ENCODE measurements at regions not wholly inside any gene's neighbourhood (a gene's known extent, or its start where the extent isn't known, plus 50 kb on each side); places are given as distances from the start of the nearest gene placed in this dataset.
"Not testable (repeated sequence)": the region's sequence is repeated elsewhere in the genome, so short reads cannot be mapped to it uniquely, and the experiment has no call there.

- no peak overlapping the region for H3K9ac ChIP-seq (ENCODE audit: low read length)
- no peaks in the 10 kb centered on the region for H3K9me3 ChIP-seq (ENCODE audit: insufficient read depth, low read length)
- peaks cover 3% of the 10 kb centered on the region for H3K4me1 ChIP-seq (ENCODE audit: low read length)
- no peaks in the 10 kb centered on the region for H3K27me3 ChIP-seq (ENCODE audit: low read depth, low read length)
- no peak for TF ChIP-seq EZH2phosphoT487 (IDR thresholded peaks at IDR 0.05; ENCODE audit: low read depth)
- no peak for TF ChIP-seq CTCF (IDR thresholded peaks at IDR 0.05; ENCODE audit: low read depth, low read length)
- H4K20me1 ChIP-seq (ENCODE audit: insufficient read depth, low read length), result no peaks in the 10 kb centered on the region
- H2AFZ ChIP-seq (ENCODE audit: low read depth, low read length), result no peak overlapping the region
- no peaks in the 10 kb centered on the region for H3K36me3 ChIP-seq (replicated peaks; ENCODE audit: low read depth, low read length)
- no peak overlapping the region for H3K27ac ChIP-seq (ENCODE audit: low read length)
- H3K4me2 ChIP-seq (ENCODE audit: low read length), result no peak overlapping the region
- no peak overlapping the region for H3K4me3 ChIP-seq (ENCODE audit: low read length)
- no peaks in the 10 kb centered on the region for H3K79me2 ChIP-seq (ENCODE audit: low read length)
Measured at GRCh38 chr11:115980337-115981103, 476.3 kb upstream of the CADM1 start.

DNA sequence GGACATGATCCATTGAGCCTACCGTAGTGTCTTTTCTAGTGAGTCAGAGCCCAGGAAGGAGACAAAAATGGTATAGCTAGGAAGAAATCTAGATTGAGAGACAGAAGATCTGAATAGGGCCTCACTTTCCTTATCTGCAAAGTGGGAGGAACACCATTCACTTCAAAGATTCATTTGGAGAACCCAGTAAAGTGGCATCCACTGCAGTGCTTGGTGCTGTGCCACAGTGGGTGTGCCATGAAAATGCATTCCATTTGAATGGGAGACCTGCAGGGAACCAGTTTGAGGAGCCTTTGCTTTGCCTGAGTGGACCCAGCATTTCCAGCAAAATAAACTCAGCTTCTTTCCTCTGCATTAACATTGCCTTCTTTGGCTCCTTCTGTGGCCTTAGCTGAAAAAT is 470.5 kb upstream of the CADM1 start:
- Histone ChIP-seq H3K4me2 (ENCODE audit: low read length) (no peak overlapping the region), H3K27me3 (ENCODE audit: low read depth, low read length) (no peaks in the 10 kb centered on the region), H3K9ac (ENCODE audit: low read length) (no peak overlapping the region)

DNA sequence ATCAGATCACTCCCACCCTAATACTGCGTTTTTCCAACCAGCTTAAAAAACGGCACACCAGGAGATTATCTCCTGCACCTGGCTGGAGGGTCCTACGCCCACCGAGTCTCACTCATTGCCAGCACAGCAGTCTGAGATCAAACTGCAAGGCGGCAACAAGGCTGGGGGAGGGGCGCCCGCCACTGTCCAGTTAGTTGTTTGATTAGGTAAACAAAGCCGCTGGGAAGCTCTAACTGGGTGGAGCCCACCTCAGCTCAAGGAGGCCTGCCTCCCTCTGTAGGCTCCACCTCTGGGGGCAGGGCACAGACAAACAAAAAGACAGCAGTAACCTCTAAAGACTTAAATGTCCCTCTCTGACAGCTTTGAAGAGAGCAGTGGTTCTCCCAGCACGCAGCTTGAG is 463.0 kb upstream of the CADM1 start:
- not testable (repeated sequence) for H3K4me2 ChIP-seq (ENCODE audit: low read length); H2AFZ ChIP-seq (ENCODE audit: low read depth, low read length); H3K27me3 ChIP-seq (ENCODE audit: low read depth, low read length); H3K9ac ChIP-seq (ENCODE audit: low read length); H3K4me1 ChIP-seq (ENCODE audit: low read length); H3K27ac ChIP-seq (ENCODE audit: low read length); H3K4me3 ChIP-seq (ENCODE audit: low read length); H3K9me3 ChIP-seq (ENCODE audit: insufficient read depth, low read length); H4K20me1 ChIP-seq (ENCODE audit: insufficient read depth, low read length); H3K79me2 ChIP-seq (ENCODE audit: low read length); H3K36me3 ChIP-seq (replicated peaks; ENCODE audit: low read depth, low read length)

More for the DNA sequence above, 470.5 kb upstream of the CADM1 start:
- Histone ChIP-seq H3K36me3 (replicated peaks; ENCODE audit: low read depth, low read length) (no peaks in the 10 kb centered on the region), H3K4me1 (ENCODE audit: low read length) (no peaks in the 10 kb centered on the region), H2AFZ (ENCODE audit: low read depth, low read length) (no peak overlapping the region), H3K27ac (ENCODE audit: low read length) (no peak overlapping the region), H3K9me3 (ENCODE audit: insufficient read depth, low read length) (no peaks in the 10 kb centered on the region), H3K4me3 (ENCODE audit: low read length) (no peak overlapping the region), H3K79me2 (ENCODE audit: low read length) (no peaks in the 10 kb centered on the region), H4K20me1 (ENCODE audit: insufficient read depth, low read length) (no peaks in the 10 kb centered on the region)
- TF ChIP-seq EZH2phosphoT487 (IDR thresholded peaks at IDR 0.05; ENCODE audit: low read depth), result no peak

DNA sequence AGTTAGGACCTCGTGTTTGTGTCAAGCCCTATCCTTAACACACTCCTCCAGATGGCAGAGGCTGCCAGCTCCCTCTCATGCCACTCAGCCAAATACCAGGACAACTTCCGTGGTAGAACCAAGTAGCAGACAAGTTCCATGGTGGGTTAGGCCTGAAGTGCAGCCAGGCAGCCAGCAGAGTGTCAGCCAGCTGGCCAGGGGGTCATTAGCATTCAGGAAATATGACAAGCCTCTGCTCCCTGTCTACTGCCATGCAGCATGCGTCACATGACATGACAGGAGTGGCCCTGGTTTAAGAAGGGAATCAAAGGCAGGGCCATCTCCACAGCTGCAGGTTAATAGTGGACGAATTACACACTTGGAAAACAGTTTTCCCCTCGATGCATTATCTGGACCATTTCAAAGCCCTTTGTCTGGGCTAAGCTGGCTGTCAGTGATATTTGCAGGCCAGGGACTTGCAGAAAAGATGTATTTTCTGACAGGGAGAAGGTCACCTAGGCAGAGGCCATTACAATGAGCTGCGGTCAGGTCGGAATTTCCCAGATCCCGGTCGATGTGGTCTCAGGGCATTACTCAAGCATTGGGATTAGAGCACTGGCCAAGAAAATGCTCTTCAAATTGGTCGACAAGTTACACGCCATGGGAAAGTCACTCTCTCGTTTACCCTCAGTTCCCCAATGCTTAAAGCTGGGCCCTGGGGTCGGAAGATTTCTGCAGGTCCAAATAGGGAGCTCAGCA is 461.7 kb upstream of the CADM1 start:
- no peak overlapping the region for H3K27ac ChIP-seq (ENCODE audit: low read length)
- H2AFZ ChIP-seq (ENCODE audit: low read depth, low read length), result no peak overlapping the region
- TF ChIP-seq EZH2phosphoT487 (IDR thresholded peaks at IDR 0.05; ENCODE audit: low read depth) (no peak), CTCF (IDR thresholded peaks at IDR 0.05; ENCODE audit: low read depth, low read length) (no peak)
- no peak overlapping the region for H3K4me3 ChIP-seq (ENCODE audit: low read length)
- H3K4me1 ChIP-seq (ENCODE audit: low read length), result no peaks in the 10 kb centered on the region
- no peaks in the 10 kb centered on the region for H3K79me2 ChIP-seq (ENCODE audit: low read length)
- H4K20me1 ChIP-seq (ENCODE audit: insufficient read depth, low read length), result no peaks in the 10 kb centered on the region
- H3K9me3 ChIP-seq (ENCODE audit: insufficient read depth, low read length), result no peaks in the 10 kb centered on the region
- no peaks in the 10 kb centered on the region for H3K27me3 ChIP-seq (ENCODE audit: low read depth, low read length)
- no peak overlapping the region for H3K9ac ChIP-seq (ENCODE audit: low read length)
- H3K36me3 ChIP-seq (replicated peaks; ENCODE audit: low read depth, low read length), result no peaks in the 10 kb centered on the region
- H3K4me2 ChIP-seq (ENCODE audit: low read length), result no peak overlapping the region

DNA sequence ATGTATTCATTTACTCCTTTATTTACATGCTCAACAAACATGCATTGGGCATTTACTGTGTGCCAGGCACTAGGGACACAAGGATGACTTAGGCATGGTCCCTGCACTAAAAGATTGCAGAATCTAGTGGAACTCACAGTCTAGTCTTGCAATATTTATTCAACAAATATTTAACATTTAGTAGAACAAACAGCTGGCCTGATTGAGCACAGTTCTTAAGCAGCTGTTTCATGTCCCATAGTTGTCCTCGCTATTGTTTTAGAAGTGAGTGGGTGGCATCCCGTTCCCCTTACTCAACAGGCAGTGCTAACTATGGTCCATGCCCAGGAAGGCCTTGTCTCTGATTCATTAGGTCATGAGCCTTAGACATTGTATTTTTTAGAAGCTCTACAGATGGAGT is 459.9 kb upstream of the CADM1 start:
- Histone ChIP-seq H3K4me3 (ENCODE audit: low read length) (no peak overlapping the region), H3K36me3 (replicated peaks; ENCODE audit: low read depth, low read length) (no peaks in the 10 kb centered on the region), H3K79me2 (ENCODE audit: low read length) (no peaks in the 10 kb centered on the region), H3K27ac (ENCODE audit: low read length) (no peak overlapping the region), H4K20me1 (ENCODE audit: insufficient read depth, low read length) (no peaks in the 10 kb centered on the region), H3K4me1 (ENCODE audit: low read length) (no peaks in the 10 kb centered on the region), H3K27me3 (ENCODE audit: low read depth, low read length) (no peaks in the 10 kb centered on the region), H3K4me2 (ENCODE audit: low read length) (no peak overlapping the region), H3K9me3 (ENCODE audit: insufficient read depth, low read length) (no peaks in the 10 kb centered on the region), H2AFZ (ENCODE audit: low read depth, low read length) (no peak overlapping the region), H3K9ac (ENCODE audit: low read length) (no peak overlapping the region)
- TF ChIP-seq CTCF (IDR thresholded peaks at IDR 0.05; ENCODE audit: low read depth, low read length) (no peak), EZH2phosphoT487 (IDR thresholded peaks at IDR 0.05; ENCODE audit: low read depth) (no peak)

Measured in OCI-LY3 (cell line).